ENCODE measurements at regions not wholly inside any gene's neighbourhood (a gene's known extent, or its start where the extent isn't known, plus 50 kb on each side); places are given as distances from the start of the nearest gene placed in this dataset.
A peak's percentile ranks its signal among the peaks of the same experiment; 100 is the strongest.
"Not testable (repeated sequence)": the region's sequence is repeated elsewhere in the genome, so short reads cannot be mapped to it uniquely, and the experiment has no call there.

DNA sequence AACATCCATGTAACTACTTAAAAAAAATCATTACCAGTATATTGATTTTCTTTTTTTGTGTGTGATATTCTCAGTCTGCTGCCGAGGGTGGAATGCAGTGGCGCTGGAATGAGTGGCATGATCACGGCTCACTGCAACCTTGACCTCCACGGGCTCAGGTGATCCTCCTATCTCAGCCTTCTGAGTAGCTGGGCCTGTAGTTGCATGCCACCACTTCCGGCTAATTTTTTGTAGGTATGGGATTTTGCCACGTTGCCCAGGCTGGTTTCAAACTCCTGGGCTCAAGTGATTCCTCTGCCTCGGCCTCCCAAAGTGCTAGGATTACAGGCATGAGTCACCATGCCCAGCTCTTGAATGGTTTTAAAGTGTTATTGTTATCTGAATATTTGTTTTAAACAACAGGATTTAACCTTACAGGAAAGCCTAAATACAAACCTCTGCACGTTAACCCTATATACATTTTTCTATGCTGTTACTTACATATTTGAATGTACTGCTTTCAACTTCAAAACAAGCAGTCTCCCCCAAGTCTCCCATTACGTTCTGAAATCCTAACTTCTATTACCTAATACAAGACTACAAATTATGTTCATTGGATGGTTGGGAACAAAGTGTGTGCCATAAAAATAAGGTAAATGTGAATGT is 61.7 kb downstream of the KPNA2 start:
- DNase-seq, result no peak

DNA sequence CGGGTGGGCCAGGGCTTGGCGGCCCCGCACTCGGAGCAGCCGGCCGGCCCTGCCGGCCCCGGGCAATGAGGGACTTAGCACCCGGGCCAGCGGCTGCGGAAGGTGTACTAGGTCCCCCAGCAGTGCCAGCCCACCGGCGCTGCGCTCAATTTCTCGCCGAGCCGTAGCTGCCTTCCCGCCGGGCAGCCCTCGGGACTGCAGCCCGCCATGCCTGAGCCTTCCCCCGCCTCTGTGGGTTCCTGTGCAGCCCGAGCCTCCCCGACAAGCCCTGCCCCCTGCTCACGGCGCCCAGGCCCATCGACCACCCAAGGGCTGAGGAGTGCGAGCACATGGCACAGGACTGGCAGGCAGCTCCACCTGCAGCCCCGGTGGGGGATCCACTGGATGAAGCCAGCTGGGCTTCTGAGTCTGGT is 63.8 kb downstream of the KPNA2 start:
- not testable (repeated sequence) for DNase-seq

DNA sequence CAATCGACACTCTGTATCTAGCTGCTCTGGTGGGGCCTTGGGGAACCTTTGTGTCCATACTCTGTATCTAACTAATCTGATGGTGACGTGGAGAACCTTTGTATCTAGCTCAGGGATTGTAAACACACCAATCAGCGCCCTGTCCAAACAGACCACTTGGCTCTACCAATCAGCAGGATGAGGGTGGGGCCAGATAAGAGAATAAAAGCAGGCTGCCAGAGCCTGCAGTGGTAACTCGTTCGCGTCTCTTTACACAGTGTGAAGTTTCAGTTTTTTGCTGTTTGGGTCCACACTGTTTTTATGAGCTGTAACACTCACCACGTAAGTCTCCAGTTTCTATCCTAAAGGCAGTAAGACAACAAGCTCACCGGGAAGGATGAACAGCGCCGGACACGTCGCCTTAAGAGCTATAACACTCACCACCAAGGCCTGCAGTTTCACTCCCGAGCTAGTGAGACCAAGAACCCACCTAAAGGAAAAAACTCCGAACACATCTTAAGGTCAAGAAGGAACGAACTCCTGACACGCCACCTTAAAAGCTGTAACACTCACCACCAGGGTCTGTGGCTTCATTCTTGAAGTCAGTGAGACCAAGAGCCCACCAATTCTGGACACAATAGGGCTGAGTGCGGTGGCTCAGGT is 64.6 kb downstream of the KPNA2 start:
- no peak for DNase-seq

GRCh38 chr17:68101075-68101986 is 65.8 kb downstream of the KPNA2 start:
- DNase-seq, result peak; percentile 57 to 59

DNA sequence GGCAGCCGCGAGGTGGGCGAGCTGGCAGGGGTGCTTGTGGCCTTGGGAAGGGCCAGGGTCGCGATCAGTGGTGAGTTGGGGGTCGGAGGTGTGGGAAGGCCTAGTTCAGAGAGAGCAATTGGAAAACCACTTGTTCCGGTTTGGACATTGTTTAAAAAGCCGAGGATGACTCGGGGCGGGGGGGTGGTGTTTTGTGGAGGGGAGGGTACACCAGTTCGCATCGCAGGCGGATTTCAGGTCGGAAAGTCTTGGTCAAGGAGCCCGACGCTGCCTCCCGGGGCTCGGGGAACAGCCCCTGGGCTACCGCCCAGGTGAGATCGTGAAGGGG is 66.4 kb downstream of the KPNA2 start:
- DNase-seq, result no peak

- no peak for DNase-seq
Measured at GRCh38 chr17:68102318-68102758, 66.8 kb downstream of the KPNA2 start.

GRCh38 chr17:68103148-68103547 is 67.6 kb downstream of the KPNA2 start:
- no peak for DNase-seq

- DNase-seq, result no peak
Measured at GRCh38 chr17:68106085-68106484, 70.5 kb downstream of the KPNA2 start.

DNA sequence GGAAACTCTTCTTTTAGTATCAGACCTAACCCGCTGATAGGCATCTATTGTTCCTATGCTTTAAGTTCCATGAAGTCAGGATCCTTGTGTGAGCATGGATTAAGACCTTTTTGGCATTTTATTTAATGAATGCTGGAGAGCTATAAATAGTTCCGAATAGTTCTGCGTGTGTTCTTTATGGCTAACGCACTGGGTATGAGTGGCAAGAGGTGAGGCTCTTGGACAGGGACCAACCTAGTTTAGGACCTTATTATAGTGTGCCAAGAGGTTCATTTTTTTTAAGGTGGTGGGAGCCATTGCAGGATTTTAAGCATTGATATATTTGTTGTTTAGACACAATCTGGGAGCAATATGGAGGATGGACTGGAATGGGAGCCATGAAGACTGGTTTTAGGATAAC is 71.8 kb downstream of the KPNA2 start:
- DNase-seq, result no peak

DNA sequence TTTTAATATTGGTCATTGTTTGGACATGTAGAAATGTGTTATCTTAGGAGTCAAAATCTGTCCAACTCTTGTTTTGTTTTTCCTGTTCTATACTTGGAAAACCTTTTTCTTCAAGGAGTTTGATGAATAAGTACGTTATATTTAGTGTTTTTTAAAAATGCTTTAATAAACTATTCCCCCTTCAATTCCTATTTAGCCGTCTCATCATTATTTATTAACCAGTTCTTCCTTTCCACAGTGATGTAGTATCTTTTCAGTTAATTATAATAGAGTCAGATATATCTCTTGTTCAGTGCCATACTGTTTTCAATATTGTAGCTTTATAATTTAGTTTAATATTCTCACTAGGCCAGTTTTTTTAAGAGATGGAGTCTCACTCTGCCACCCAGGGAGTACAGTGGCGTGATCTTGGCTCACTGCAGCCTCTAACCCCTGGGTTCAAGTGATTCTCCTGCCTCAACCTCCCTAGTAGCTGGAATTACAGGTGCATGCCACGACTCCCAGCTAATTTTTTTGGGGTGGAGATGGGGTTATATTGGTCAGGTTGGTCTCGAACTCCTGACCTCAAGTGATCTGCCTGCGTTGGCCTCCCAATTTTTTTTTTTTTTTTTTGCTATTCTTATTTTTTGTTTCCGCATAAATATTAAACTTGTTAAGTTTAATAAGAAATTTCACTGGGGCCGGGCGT is 72.9 kb downstream of the KPNA2 start:
- DNase-seq, result no peak

DNA sequence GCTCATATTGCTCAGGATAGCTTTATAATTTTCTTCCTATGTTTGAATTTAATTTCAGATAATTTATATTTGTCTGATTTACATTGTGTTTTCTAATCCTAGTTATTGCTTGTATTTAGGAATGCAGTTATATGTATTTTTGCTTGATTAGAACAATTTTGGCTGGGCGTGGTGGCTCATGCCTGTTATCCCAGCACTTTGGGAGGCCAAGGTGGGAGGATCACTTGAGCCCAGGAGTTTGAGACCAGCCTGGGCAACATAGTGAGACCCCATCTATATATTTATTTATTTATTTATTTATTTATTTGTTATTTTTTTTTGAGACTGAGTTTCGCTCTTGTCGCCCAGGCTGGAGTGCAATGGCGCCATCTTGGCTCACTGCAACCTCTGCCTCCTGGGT is 73.9 kb downstream of the KPNA2 start:
- not testable (repeated sequence) for DNase-seq

DNA sequence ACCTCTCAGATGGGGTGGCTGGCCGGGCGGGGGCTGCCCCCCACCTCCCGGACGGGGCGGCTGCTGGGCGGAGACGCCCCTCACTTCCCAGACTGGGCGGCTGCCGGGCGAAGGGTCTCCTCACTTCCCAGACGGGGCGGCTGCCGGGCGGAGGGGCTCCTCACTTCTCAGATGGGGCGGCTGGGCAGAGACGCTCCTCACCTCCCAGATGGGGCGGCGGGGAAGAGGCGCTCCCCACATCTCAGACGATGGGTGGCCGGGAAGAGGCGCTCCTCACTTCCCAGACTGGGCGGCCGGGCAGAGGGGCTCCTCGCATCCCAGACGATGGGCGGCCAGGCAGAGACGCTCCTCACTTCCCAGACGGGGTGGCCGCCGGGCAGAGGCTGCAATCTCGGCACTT is 80.7 kb downstream of the KPNA2 start:
- DNase-seq, result not testable (repeated sequence)

GRCh38 chr17:68122587-68122986 is 87.1 kb downstream of the KPNA2 start:
- DNase-seq, result no peak

GRCh38 chr17:68125111-68125870 is 89.8 kb downstream of the KPNA2 start:
- DNase-seq, result no peak

- no peak for DNase-seq
Measured at GRCh38 chr17:68127914-68128313, 92.4 kb downstream of the KPNA2 start.

DNA sequence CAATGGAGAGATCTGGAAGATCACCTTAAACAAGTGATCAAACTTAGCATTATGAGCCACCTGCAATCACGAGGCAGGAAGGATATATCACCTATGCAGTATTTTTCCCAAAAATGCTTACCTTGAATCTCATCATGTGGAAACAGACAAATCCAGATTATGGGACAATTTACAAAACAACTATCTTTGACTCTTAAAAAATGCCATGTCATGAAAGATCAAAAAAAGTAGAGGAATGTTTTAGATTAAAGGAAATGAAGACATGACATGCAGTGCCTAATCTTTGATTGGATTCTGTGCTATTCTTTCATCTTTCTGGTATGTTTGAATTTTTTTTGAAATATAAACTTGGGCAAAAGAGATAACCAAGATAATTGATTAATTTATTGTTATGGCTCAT is 95.9 kb downstream of the KPNA2 start:
- DNase-seq, result no peak

DNA sequence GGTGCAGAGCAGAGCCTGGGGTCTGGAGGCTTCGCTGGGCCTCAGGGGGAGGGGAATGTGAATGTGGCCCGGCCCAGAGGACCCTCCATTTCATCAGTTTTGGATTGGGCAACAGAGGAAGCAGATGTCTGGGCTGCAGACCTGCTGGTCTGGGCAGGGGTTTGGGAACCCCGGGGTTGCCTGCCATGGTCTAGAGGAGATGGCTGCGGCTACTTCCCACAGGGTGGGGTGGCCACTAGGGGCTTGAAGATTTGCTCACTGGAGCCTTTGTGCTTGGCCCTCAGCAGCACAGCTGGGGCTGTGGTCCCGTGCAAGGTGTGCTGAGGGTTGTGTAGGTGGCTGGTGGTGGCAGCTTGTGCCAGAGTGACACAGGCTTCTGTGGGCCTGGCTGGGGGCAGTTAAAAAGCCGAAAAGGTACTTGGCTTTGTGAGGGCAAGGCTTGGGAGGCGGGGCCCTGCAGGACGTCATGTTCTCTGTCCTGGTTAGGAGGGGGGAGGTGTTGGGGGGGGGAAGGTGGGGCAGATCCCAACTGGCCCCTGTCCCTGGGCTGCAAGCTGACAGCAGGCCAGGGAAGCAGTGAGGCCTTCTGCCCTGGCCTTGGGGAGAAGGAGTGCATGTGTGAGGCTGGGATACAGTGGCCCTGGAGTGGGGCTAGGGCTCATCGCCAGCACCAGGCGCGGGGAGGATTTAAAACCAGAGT is 98.0 kb downstream of the KPNA2 start:
- DNase-seq, result no peak

DNA sequence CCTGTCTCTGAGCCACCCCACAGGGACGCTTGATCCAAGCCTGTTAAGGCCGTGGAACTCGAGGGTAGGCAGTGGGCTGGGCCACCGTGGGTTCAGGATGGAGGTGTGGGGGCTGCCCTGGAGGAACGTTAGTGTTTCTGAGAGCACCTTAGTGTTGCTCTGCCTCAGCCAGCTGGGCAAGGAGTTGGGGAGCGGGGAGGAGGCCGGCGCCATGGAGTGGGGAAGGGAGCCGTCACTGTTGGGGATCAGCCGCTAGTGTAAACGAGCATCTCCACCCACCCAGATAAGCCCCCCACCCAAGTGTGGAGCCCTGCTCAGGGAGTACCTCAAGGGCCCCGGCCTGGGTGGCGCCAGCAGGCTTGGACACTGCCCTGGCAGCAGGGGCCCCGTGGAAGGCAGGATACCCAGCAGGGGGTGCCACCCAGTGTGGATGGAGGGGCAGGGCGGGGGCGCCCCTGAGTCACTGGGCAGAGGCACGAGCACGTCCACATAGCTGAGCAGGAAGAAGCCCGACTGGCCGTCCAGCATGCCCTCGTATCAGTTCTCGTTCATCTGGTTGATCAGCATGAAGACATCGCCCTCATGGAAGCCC is 98.6 kb downstream of the KPNA2 start:
- no peak for DNase-seq

DNA sequence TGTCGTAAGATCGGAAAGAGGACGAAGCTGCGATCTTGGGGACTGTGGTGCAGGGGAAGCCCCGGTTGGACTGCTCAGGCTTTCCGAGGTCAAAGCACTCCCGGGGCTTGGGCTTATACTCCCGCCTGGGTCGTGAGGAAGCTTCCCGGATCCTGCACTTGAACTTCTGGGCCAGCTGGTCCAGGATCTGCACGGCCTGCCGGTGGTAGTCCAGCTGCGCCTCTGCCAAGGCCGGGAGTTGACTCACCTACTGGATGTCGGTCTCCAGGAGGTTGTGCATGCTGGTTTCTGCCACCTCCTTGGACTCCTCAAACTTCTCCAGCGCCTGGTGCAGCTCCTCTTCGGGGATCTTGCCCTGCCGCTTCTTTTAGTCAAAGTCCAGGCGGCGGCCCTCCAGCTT is 99.2 kb downstream of the KPNA2 start:
- no peak for DNase-seq

DNA sequence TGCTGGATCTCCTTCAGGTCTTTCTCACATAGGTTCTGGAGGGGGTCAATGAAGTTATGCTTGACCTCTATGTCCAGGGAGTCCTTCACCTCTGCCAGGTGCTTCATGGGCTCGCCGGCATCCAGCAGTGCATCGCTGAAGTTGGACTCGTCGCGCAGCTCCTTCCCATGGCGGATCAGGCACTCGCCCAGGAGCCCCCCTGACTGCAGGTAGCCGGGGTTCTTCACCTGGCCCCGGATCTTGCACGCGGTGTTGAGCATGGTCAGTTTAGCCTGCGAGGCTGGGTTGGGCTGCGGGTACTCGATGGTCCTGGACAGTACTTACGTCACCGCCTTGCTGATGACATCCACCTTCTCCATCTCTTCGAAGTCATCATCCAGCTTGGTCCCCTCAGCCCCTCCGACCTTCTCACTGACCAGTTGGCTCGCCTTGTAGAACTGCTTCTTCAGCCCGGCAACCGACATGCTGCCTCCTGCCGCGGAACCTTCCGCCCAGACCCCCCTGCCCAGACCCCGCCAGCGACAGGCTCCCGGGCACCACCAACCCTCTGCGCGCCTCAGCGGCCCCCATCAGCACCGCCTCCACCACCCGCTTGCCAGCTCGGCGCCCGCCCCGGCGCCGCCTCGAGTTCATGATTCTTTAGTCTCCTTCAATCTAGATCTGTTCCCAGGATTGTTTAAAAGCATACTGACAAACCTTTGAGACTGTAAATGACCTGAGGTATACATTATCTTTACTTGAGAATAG is 99.8 kb downstream of the KPNA2 start:
- no peak for DNase-seq

DNA sequence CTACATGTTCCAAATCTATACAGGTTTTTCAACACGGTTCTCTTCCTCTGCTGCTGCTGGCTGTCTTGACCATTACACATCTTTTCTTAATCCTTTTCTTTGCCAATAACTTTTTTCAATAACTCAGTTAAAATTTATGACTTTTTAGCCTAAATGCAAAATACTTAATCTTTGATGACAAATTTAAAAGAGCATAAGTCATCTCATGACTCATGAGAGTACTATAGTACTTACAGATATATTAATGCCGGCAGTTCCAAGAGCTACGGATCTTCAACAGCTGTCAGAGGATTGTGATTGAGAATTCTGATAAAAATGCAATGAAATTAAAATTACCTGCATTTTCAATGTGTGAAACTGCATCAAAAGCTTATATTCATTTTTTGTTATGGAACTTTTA is 105.5 kb downstream of the KPNA2 start:
- no peak for DNase-seq

Measured in stimulated activated CD4-positive, alpha-beta T cell treated with anti-CD3 and anti-CD28 coated beads, Interleukin-2, amount 100 ng/mL, for 48 hours (primary cell).